SK-N-SH treated with all-trans-retinoic acid at 6 μM for 48 hours (cell line): ENCODE measurements at regions not wholly inside any gene's neighbourhood (a gene's known extent, or its start where the extent isn't known, plus 50 kb on each side); places are given as distances from the start of the nearest gene placed in this dataset.

Experiments used
- ATAC-seq: fragments of 200-7000 bp; cut with Tn5 transposase; 3 replicates; pipeline ENCODE4 v1.9.1; 2020; ENCODE audit warnings: mild to moderate bottlenecking, moderate library complexity
- ARNTL ChIP-seq: fragments of 450-650 bp; formaldehyde crosslinking; IDR thresholded peaks from 2 replicates; pipeline ENCODE4 v1.5.0; 2020; ENCODE audit warnings: low read depth, mild to moderate bottlenecking, moderate library complexity, borderline replicate concordance
- BACH2 ChIP-seq: fragments of 250-450 bp; sonication (Bioruptor Pico); IDR thresholded peaks from 2 replicates; pipeline ENCODE4 v1.9.0; 2021; ENCODE audit warnings: mild to moderate bottlenecking, borderline replicate concordance
- CREB5 ChIP-seq: fragments of 250-450 bp; sonication (Bioruptor Pico); IDR thresholded peaks from 2 replicates; pipeline ENCODE4 v1.5.1; 2020; ENCODE audit warnings: low read depth, mild to moderate bottlenecking, moderate library complexity
- CSRNP3 ChIP-seq: fragments of 250-450 bp; sonication (Bioruptor Pico); IDR thresholded peaks from 2 replicates; pipeline ENCODE4 v1.5.1; 2021; ENCODE audit warnings: mild to moderate bottlenecking, moderate library complexity
- ESRRG ChIP-seq: fragments of 250-450 bp; sonication (Bioruptor Pico); IDR thresholded peaks from 2 replicates; pipeline ENCODE4 v1.6.1; 2021; ENCODE audit warnings: mild to moderate bottlenecking
- GLIS3 ChIP-seq: fragments of 250-450 bp; sonication (Bioruptor Pico); IDR thresholded peaks from 2 replicates; pipeline ENCODE4 v1.5.0; 2020; ENCODE audit warnings: mild to moderate bottlenecking, moderate library complexity
- ISL1 ChIP-seq: fragments of 250-450 bp; sonication (Bioruptor Pico); IDR thresholded peaks from 2 replicates; pipeline ENCODE4 v2.1.2; 2022; ENCODE audit warnings: mild to moderate bottlenecking, moderate library complexity
- OSR1 ChIP-seq: fragments of 250-450 bp; sonication (Bioruptor Pico); IDR thresholded peaks from 2 replicates; pipeline ENCODE4 v1.8.0; 2022; ENCODE audit warnings: moderate library complexity, mild to moderate bottlenecking, inconsistent platforms
- PATZ1 ChIP-seq: fragments of 250-450 bp; sonication (Bioruptor Pico); IDR thresholded peaks from 2 replicates; pipeline ENCODE4 v1.8.0; 2020; ENCODE audit warnings: mild to moderate bottlenecking, moderate library complexity, borderline replicate concordance
- POU6F1 ChIP-seq: fragments of 250-450 bp; sonication (Bioruptor Pico); IDR thresholded peaks from 2 replicates; pipeline ENCODE4 v1.8.0; 2021; ENCODE audit warnings: low read depth, mild to moderate bottlenecking, moderate library complexity, borderline replicate concordance
- PPARA ChIP-seq: fragments of 250-450 bp; sonication (Bioruptor Pico); IDR thresholded peaks from 2 replicates; pipeline ENCODE4 v1.5.0; 2020; ENCODE audit warnings: mild to moderate bottlenecking, borderline replicate concordance
- RARB ChIP-seq: fragments of 250-450 bp; sonication (Bioruptor Pico); IDR thresholded peaks from 2 replicates; pipeline ENCODE4 v1.8.0; 2021; ENCODE audit warnings: mild to moderate bottlenecking, moderate library complexity
- SNAI2 ChIP-seq: fragments of 250-450 bp; sonication (Bioruptor Pico); IDR thresholded peaks from 2 replicates; pipeline ENCODE4 v1.5.0; 2020; ENCODE audit warnings: mild to moderate bottlenecking, moderate library complexity
- TCF4 ChIP-seq: fragments of 250-450 bp; sonication (Bioruptor Pico); IDR thresholded peaks from 2 replicates; pipeline ENCODE4 v1.8.0; 2021; ENCODE audit warnings: mild to moderate bottlenecking, moderate library complexity, borderline replicate concordance
- TOX ChIP-seq: fragments of 250-450 bp; sonication (Bioruptor Pico); IDR thresholded peaks from 2 replicates; pipeline ENCODE4 v1.8.0; 2021; ENCODE audit warnings: mild to moderate bottlenecking, moderate library complexity, borderline replicate concordance
- TSHZ2 ChIP-seq: fragments of 250-450 bp; sonication (Bioruptor Pico); IDR thresholded peaks from 2 replicates; pipeline ENCODE4 v1.5.0; 2020; ENCODE audit warnings: mild to moderate bottlenecking, moderate library complexity
- ZC3H10 ChIP-seq: fragments of 250-450 bp; sonication (Bioruptor Pico); IDR thresholded peaks from 2 replicates; pipeline ENCODE4 v1.5.1; 2021; ENCODE audit warnings: mild to moderate bottlenecking, moderate library complexity
- ZFP3 ChIP-seq: fragments of 250-450 bp; sonication (Bioruptor Pico); IDR thresholded peaks from 2 replicates; pipeline ENCODE4 v1.5.0; 2020; ENCODE audit warnings: mild to moderate bottlenecking, moderate library complexity
- ZFP30 ChIP-seq: fragments of 450-650 bp; formaldehyde crosslinking; IDR thresholded peaks from 2 replicates; pipeline ENCODE4 v1.5.0; 2022; ENCODE audit warnings: mild to moderate bottlenecking, moderate library complexity
- ZNF565 ChIP-seq: fragments of 450-650 bp; formaldehyde crosslinking; conservative IDR thresholded peaks from 2 replicates; pipeline ENCODE4 v1.5.0; 2020; ENCODE audit warnings: low read depth, mild to moderate bottlenecking, moderate library complexity
- ZNF70 ChIP-seq: fragments of 450-650 bp; formaldehyde crosslinking; IDR thresholded peaks from 2 replicates; pipeline ENCODE4 v1.5.0; 2020; ENCODE audit warnings: mild to moderate bottlenecking, moderate library complexity
- ZNF8 ChIP-seq: fragments of 450-650 bp; formaldehyde crosslinking; IDR thresholded peaks from 2 replicates; pipeline ENCODE4 v1.5.0; 2020; ENCODE audit warnings: mild to moderate bottlenecking, moderate library complexity

- TF ChIP-seq POU6F1 (no peak), ESRRG (CRISPR knock-in tag) (no peak), CSRNP3 (CRISPR knock-in tag) (no peak), ARNTL (no peak), OSR1 (no peak), PPARA (CRISPR knock-in tag) (no peak), ZFP30 (no peak), SNAI2 (no peak), ZC3H10 (CRISPR knock-in tag) (no peak), ISL1 (CRISPR knock-in tag) (no peak), ZNF8 (CRISPR knock-in tag) (no peak), ZNF565 (CRISPR knock-in tag) (no peak), ZNF70 (CRISPR knock-in tag) (no peak), PATZ1 (no peak), ZFP3 (CRISPR knock-in tag) (no peak), BACH2 (CRISPR knock-in tag) (no peak), TCF4 (CRISPR knock-in tag) (no peak), GLIS3 (CRISPR knock-in tag) (no peak), TOX (no peak)
- TF ChIP-seq, all 23 proteins: peak for 0
- no peak for ATAC-seq
Observed at GRCh38 chrX:73965833-73966232, 113.3 kb upstream of the XIST start.

GRCh38 chrX:73964579-73964978 lies 112.1 kb upstream of the XIST start:
- no peak for ATAC-seq
- TF ChIP-seq GLIS3 (CRISPR knock-in tag) (no peak), ISL1 (CRISPR knock-in tag) (no peak), ZNF8 (CRISPR knock-in tag) (no peak), ZNF565 (CRISPR knock-in tag) (no peak), TCF4 (CRISPR knock-in tag) (no peak), ZFP3 (CRISPR knock-in tag) (no peak), SNAI2 (no peak), TSHZ2 (CRISPR knock-in tag) (no peak), BACH2 (CRISPR knock-in tag) (no peak), ZFP30 (no peak), POU6F1 (no peak), RARB (no peak), TOX (no peak), CREB5 (no peak), OSR1 (no peak), PPARA (CRISPR knock-in tag) (no peak), ARNTL (no peak), ZNF70 (CRISPR knock-in tag) (no peak)
